Uterus (tissue), 2 donors: ENCODE measurements at regions not wholly inside any gene's neighbourhood (a gene's known extent, or its start where the extent isn't known, plus 50 kb on each side); places are given as distances from the start of the nearest gene placed in this dataset.

Experiments used
- CTCF ChIP-seq, 4 experiments: fragments of 200-600 bp in 2 of 4; fragments of 450-650 bp in 2 of 4; sonication (generic) in 2 of 4; IDR thresholded peaks; one replicate each; pipeline ENCODE4 v1.5.1; 2016 to 2019; ENCODE audit warnings: antibody characterized with exemption in 4 of 4, mild to moderate bottlenecking in 2 of 4, moderate library complexity in 1 of 4
- POLR2A ChIP-seq, 2 donors: fragments of 450-650 bp; IDR thresholded peaks; one replicate each; pipeline ENCODE4 v1.6.1; 2016; ENCODE audit warnings: antibody characterized with exemption in 2 of 2, mild to moderate bottlenecking in 1 of 2, moderate library complexity in 1 of 2

GRCh38 chr7:68853254-68853653 is 745.0 kb upstream of the AUTS2 start:
- no peak for TF ChIP-seq POLR2A (IDR thresholded peaks at IDR 0.05)
- TF ChIP-seq CTCF (IDR thresholded peaks at IDR 0.05): no peak
